ENCODE measurements at regions not wholly inside any gene's neighbourhood (a gene's known extent, or its start where the extent isn't known, plus 50 kb on each side); places are given as distances from the start of the nearest gene placed in this dataset.

- DNase-seq, result no peak
Measured at GRCh38 chr1:80933346-80933745, 867.4 kb upstream of the ADGRL2 start.

- DNase-seq, result no peak
Measured at GRCh38 chr1:80931178-80931577, 869.6 kb upstream of the ADGRL2 start.

GRCh38 chr1:80929868-80930508 is 870.7 kb upstream of the ADGRL2 start:
- DNase-seq, result no peak

GRCh38 chr1:80926531-80926930 is 874.2 kb upstream of the ADGRL2 start:
- peak; percentile 3 for DNase-seq

- DNase-seq, result no peak
Measured at GRCh38 chr1:80925130-80925805, 875.5 kb upstream of the ADGRL2 start.

GRCh38 chr1:80924290-80924689 is 876.4 kb upstream of the ADGRL2 start:
- no peak for DNase-seq

GRCh38 chr1:80922906-80923305 is 877.8 kb upstream of the ADGRL2 start:
- no peak for DNase-seq

- no peak for DNase-seq
Measured at GRCh38 chr1:80919426-80919825, 881.3 kb upstream of the ADGRL2 start.

GRCh38 chr1:80918380-80918779 is 882.4 kb upstream of the ADGRL2 start:
- DNase-seq, result no peak

- no peak for DNase-seq
Measured at GRCh38 chr1:80917826-80918225, 882.9 kb upstream of the ADGRL2 start.

GRCh38 chr1:80917225-80917624 is 883.5 kb upstream of the ADGRL2 start:
- DNase-seq, result no peak

- no peak for DNase-seq
Measured at GRCh38 chr1:80915491-80915890, 885.2 kb upstream of the ADGRL2 start.

- DNase-seq, result no peak
Measured at GRCh38 chr1:80910426-80910825, 890.3 kb upstream of the ADGRL2 start.

- DNase-seq, result no peak
Measured at GRCh38 chr1:80909172-80909784, 891.5 kb upstream of the ADGRL2 start.

GRCh38 chr1:80896781-80897356 is 903.9 kb upstream of the ADGRL2 start:
- DNase-seq, result no peak

- DNase-seq, result peak; percentile 4
Measured at GRCh38 chr1:80894921-80895320, 905.8 kb upstream of the ADGRL2 start.

GRCh38 chr1:80893115-80893514 is 907.6 kb upstream of the ADGRL2 start:
- DNase-seq, result peak; percentile 30

- peak; percentile 3 for DNase-seq
Measured at GRCh38 chr1:80892539-80892938, 908.2 kb upstream of the ADGRL2 start.

- no peak for DNase-seq
Measured at GRCh38 chr1:80891871-80892270, 908.9 kb upstream of the ADGRL2 start.

- DNase-seq, result peak; percentile 51
Measured at GRCh38 chr1:80882553-80882952, 918.2 kb upstream of the ADGRL2 start.

- no peak for DNase-seq
Measured at GRCh38 chr1:80878343-80878742, 922.4 kb upstream of the ADGRL2 start.

GRCh38 chr1:80876035-80876434 is 924.7 kb upstream of the ADGRL2 start:
- DNase-seq, result no peak

GRCh38 chr1:80869299-80869698 is 931.4 kb upstream of the ADGRL2 start:
- DNase-seq, result no peak

- DNase-seq, result no peak
Measured at GRCh38 chr1:80847904-80848303, 952.8 kb upstream of the ADGRL2 start.

Data from fibroblast of skin of right quadriceps (primary cell).